Right lobe of liver (tissue), 4 donors: ENCODE measurements at regions not wholly inside any gene's neighbourhood (a gene's known extent, or its start where the extent isn't known, plus 50 kb on each side); places are given as distances from the start of the nearest gene placed in this dataset.

Experiments used
- CTCF ChIP-seq, 4 donors: fragments of 200-600 bp in 3 of 4; fragments of 450-650 bp in 1 of 4; IDR thresholded peaks; one replicate each; pipeline versions ENCODE4 v1.5.1 to v1.8.0; 2016 to 2022; ENCODE audit warnings: antibody characterized with exemption in 4 of 4, mild to moderate bottlenecking in 2 of 4
- POLR2A ChIP-seq: fragments of 450-650 bp; IDR thresholded peaks from one replicate; pipeline ENCODE4 v1.6.1; 2017; ENCODE audit warnings: antibody characterized with exemption, mild to moderate bottlenecking
- donor health status: DM: no; HTN: no; CAD: no.
- donor health status: DM: no; HTN: no; CAD: no.
- donor health status: DM: no; HTN: yes; CAD: no.

DNA sequence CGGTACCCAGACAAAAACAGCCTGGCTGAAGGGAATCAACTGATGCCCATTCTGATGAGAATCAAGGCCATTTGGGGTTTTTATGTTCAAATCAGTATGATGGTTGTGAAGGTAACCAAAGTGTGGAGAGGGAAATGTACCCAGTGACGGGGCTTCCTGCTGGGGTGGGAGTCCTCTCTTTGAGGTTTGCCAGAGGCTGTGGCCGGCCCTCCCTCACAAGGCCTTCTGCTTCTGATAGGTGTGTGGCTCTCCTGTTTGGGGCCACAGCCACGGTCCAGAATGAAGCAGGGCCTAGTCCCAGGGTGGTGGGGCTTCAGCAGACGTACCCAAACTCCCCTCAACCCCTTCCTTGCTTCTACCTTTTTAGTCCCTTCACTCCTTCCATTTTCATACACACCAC is 86.7 kb upstream of the NAA20 start:
- TF ChIP-seq POLR2A = no peak
- no peak for TF ChIP-seq CTCF (IDR thresholded peaks at IDR 0.05)
